C4-2B (cell line): ENCODE measurements at regions not wholly inside any gene's neighbourhood (a gene's known extent, or its start where the extent isn't known, plus 50 kb on each side); places are given as distances from the start of the nearest gene placed in this dataset.

Experiments
- H3K27ac ChIP-seq: fragments of 450-650 bp; 2 replicates; pipeline ENCODE4 v1.5.1; 2017
- CTCF ChIP-seq: fragments of 450-650 bp; conservative IDR thresholded peaks from 2 replicates; pipeline ENCODE4 v1.5.1; 2017; ENCODE audit warnings: mild to moderate bottlenecking
- ZFX ChIP-seq: fragments of 450-650 bp; IDR thresholded peaks from 2 replicates; pipeline ENCODE4 v1.6.1; 2017

DNA sequence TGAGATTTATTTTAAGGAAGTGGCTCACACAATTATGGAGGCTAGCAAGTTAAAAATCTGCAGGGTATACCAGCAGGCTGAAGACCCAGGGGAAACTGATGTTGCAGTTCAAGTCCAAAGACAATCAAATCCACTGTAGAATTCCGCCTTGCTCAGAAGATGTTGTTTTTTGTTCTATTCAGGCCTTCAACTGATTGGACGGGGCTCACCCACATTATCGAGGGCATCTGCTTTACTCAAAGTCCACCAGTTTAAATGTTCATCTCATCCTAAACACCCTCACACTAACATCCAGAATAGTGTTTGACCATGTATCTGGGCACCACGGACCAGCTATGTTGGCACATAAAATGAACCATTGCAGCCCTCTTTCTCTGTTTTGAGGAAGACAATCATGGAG is 211.2 kb upstream of the GPR26 start:
- no peak for TF ChIP-seq ZFX
- no peak for TF ChIP-seq CTCF
- H3K27ac ChIP-seq, result no peak overlapping the region

DNA sequence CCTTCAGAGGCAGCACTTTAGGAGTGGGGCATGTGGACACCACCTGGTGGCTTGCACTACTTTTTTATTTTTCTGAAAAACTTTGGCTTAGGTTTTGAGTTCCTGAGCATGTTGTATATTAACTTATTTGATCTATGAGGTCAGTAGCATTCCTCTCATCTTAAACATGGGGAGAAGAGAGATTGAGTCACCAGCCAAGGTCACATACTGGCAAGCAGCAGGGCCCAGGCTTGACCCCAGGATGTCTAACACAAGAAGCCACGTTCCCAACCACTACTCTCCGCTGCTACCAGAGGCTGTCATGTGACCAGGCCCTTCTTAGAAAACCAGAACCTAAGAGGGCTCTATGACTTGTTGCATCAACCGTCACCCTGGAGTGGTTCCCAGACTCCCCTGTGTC is 210.3 kb upstream of the GPR26 start:
- no peak for TF ChIP-seq CTCF
- H3K27ac ChIP-seq, result no peak overlapping the region

- TF ChIP-seq CTCF, result no peak
- no peak for TF ChIP-seq ZFX
- H3K27ac ChIP-seq, result no peak overlapping the region
Measured at GRCh38 chr10:123458933-123459332, 207.2 kb upstream of the GPR26 start.

- no peak overlapping the region for H3K27ac ChIP-seq
- TF ChIP-seq ZFX (no peak), CTCF (no peak)
Measured at GRCh38 chr10:123459371-123460091, 206.6 kb upstream of the GPR26 start.

- TF ChIP-seq CTCF (no peak), ZFX (no peak)
- H3K27ac ChIP-seq, result no peak overlapping the region
Measured at GRCh38 chr10:123462246-123462645, 203.9 kb upstream of the GPR26 start.

- no peak overlapping the region for H3K27ac ChIP-seq
- no peak for TF ChIP-seq ZFX
- TF ChIP-seq CTCF, result no peak
Measured at GRCh38 chr10:123462756-123463155, 203.4 kb upstream of the GPR26 start.

GRCh38 chr10:123463181-123463580 is 203.0 kb upstream of the GPR26 start:
- TF ChIP-seq ZFX, result no peak
- no peak for TF ChIP-seq CTCF

More at GRCh38 chr10:123463181-123463580, 203.0 kb upstream of the GPR26 start:
- no peak overlapping the region for H3K27ac ChIP-seq
